Retinal pigment epithelial cell (primary cell): ENCODE measurements at regions not wholly inside any gene's neighbourhood (a gene's known extent, or its start where the extent isn't known, plus 50 kb on each side); places are given as distances from the start of the nearest gene placed in this dataset.

ENCODE experiments used
- DNase-seq: peaks from one replicate; pipeline ENCODE4 v3.0.0-alpha.2; 2010; ENCODE audit warnings: low read depth
- H3K4me3 ChIP-seq: 2 replicates; pipeline ENCODE4 v1.5.1; 2011; ENCODE audit warnings: mild to moderate bottlenecking, low read length, control low read depth, moderate library complexity
- CTCF ChIP-seq: conservative IDR thresholded peaks from 2 replicates; pipeline ENCODE4 v1.5.1; 2011; ENCODE audit warnings: low read depth, low read length, control low read depth, inconsistent platforms

- TF ChIP-seq CTCF, result no peak
- no peak for DNase-seq
- peak overlapping the region; percentile 32 for H3K4me3 ChIP-seq
These were observed 76.9 kb upstream of the ANO4 start for GRCh38 chr12:100717733-100718067.

- no peak for TF ChIP-seq CTCF
- DNase-seq, result no peak
- H3K4me3 ChIP-seq, result no peak overlapping the region
These were observed 76.4 kb upstream of the ANO4 start for GRCh38 chr12:100718187-100718586.

GRCh38 chr12:100720016-100720654 is 74.4 kb upstream of the ANO4 start:
- H3K4me3 ChIP-seq, result no peak overlapping the region
- no peak for TF ChIP-seq CTCF
- DNase-seq, result no peak

GRCh38 chr12:100721169-100721568 is 73.4 kb upstream of the ANO4 start:
- no peak for TF ChIP-seq CTCF
- DNase-seq, result no peak
- H3K4me3 ChIP-seq, result no peak overlapping the region

- TF ChIP-seq CTCF, result no peak
- H3K4me3 ChIP-seq, result no peak overlapping the region
- DNase-seq, result no peak
These were observed 70.5 kb upstream of the ANO4 start for GRCh38 chr12:100724071-100724470.

GRCh38 chr12:100733817-100734593 is 60.6 kb upstream of the ANO4 start:
- TF ChIP-seq CTCF, result peak; percentile 71
- no peak overlapping the region for H3K4me3 ChIP-seq
- no peak for DNase-seq

- DNase-seq, result no peak
- no peak for TF ChIP-seq CTCF
- no peak overlapping the region for H3K4me3 ChIP-seq
These were observed 57.4 kb upstream of the ANO4 start for GRCh38 chr12:100737168-100737567.
